BLaER1 (cell line): ENCODE measurements at regions not wholly inside any gene's neighbourhood (a gene's known extent, or its start where the extent isn't known, plus 50 kb on each side); places are given as distances from the start of the nearest gene placed in this dataset.
A peak's percentile ranks its signal among the peaks of the same experiment; 100 is the strongest.
"Not testable (repeated sequence)": the region's sequence is repeated elsewhere in the genome, so short reads cannot be mapped to it uniquely, and the experiment has no call there.

Source experiments
- H3K27ac ChIP-seq: shearing (Covaris generic); formaldehyde crosslinking; 2 replicates; pipeline ENCODE4 v1.8.1; 2022
- H3K27me3 ChIP-seq: shearing (Covaris generic); formaldehyde crosslinking; 2 replicates; pipeline ENCODE4 v1.8.1; 2022
- H3K36me3 ChIP-seq: shearing (Covaris generic); formaldehyde crosslinking; 2 replicates; pipeline ENCODE4 v1.8.1; 2022
- H3K4me1 ChIP-seq: shearing (Covaris generic); formaldehyde crosslinking; 2 replicates; pipeline ENCODE4 v1.8.1; 2022
- H3K4me2 ChIP-seq: shearing (Covaris generic); formaldehyde crosslinking; 2 replicates; pipeline ENCODE4 v1.8.1; 2022
- H3K4me3 ChIP-seq: shearing (Covaris generic); formaldehyde crosslinking; 2 replicates; pipeline ENCODE4 v1.8.1; 2022
- H3K9ac ChIP-seq: shearing (Covaris generic); formaldehyde crosslinking; 2 replicates; pipeline ENCODE4 v1.8.1; 2022
- H3K9me3 ChIP-seq: shearing (Covaris generic); formaldehyde crosslinking; 2 replicates; pipeline ENCODE4 v1.8.1; 2022
- H4K20me1 ChIP-seq: shearing (Covaris generic); formaldehyde crosslinking; 2 replicates; pipeline ENCODE4 v1.8.1; 2022
- Cebpa-rat ChIP-seq: shearing (Covaris generic); IDR thresholded peaks from 2 replicates; pipeline ENCODE4 v1.8.1; 2022

- no peak for TF ChIP-seq Cebpa-rat
- H3K27me3 ChIP-seq, result no peaks in the 10 kb centered on the region
- no peak overlapping the region for H3K9ac ChIP-seq
- H3K9me3 ChIP-seq, result no peaks in the 10 kb centered on the region
- no peak overlapping the region for H3K4me3 ChIP-seq
- no peaks in the 10 kb centered on the region for H3K36me3 ChIP-seq
- H3K4me1 ChIP-seq, result peaks cover 5% of the 10 kb centered on the region; the same call in 1 of the 2 replicates
- no peak overlapping the region for H3K27ac ChIP-seq
- H3K4me2 ChIP-seq, result peak overlapping the region; percentile 70
- H4K20me1 ChIP-seq, result no peaks in the 10 kb centered on the region
These were observed 222.0 kb upstream of the SYNCRIP start for GRCh38 chr6:85864453-85865401.

GRCh38 chr6:85856235-85856634, 213.5 kb upstream of the SYNCRIP start:
- Histone ChIP-seq H3K27me3 (no peaks in the 10 kb centered on the region), H3K9ac (no peak overlapping the region), H3K27ac (no peak overlapping the region), H3K4me2 (no peak overlapping the region), H4K20me1 (no peaks in the 10 kb centered on the region), H3K4me1 (no peaks in the 10 kb centered on the region), H3K36me3 (no peaks in the 10 kb centered on the region), H3K9me3 (no peaks in the 10 kb centered on the region), H3K4me3 (no peak overlapping the region)
- TF ChIP-seq Cebpa-rat, result no peak

GRCh38 chr6:85838351-85839119, 195.8 kb upstream of the SYNCRIP start:
- H3K4me1 ChIP-seq, H4K20me1 ChIP-seq, H3K9ac ChIP-seq, H3K36me3 ChIP-seq, H3K9me3 ChIP-seq, H3K4me2 ChIP-seq, H3K27me3 ChIP-seq, H3K4me3 ChIP-seq, H3K27ac ChIP-seq: not testable (repeated sequence)

- Histone ChIP-seq H3K36me3 (no peaks in the 10 kb centered on the region), H3K4me3 (no peak overlapping the region), H4K20me1 (no peaks in the 10 kb centered on the region), H3K27me3 (no peaks in the 10 kb centered on the region), H3K4me2 (no peak overlapping the region), H3K4me1 (no peaks in the 10 kb centered on the region), H3K9me3 (no peaks in the 10 kb centered on the region), H3K27ac (no peak overlapping the region), H3K9ac (no peak overlapping the region)
- no peak for TF ChIP-seq Cebpa-rat
These were observed 186.3 kb upstream of the SYNCRIP start for GRCh38 chr6:85828973-85829372.

- TF ChIP-seq Cebpa-rat, result no peak
- H3K9me3 ChIP-seq, result no peaks in the 10 kb centered on the region
- no peak overlapping the region for H3K4me3 ChIP-seq
- H4K20me1 ChIP-seq, result no peaks in the 10 kb centered on the region
- no peak overlapping the region for H3K9ac ChIP-seq
- no peaks in the 10 kb centered on the region for H3K4me1 ChIP-seq
- H3K27me3 ChIP-seq, result no peaks in the 10 kb centered on the region
- H3K4me2 ChIP-seq, result no peak overlapping the region
- no peak overlapping the region for H3K27ac ChIP-seq
- H3K36me3 ChIP-seq, result no peaks in the 10 kb centered on the region
These were observed 184.3 kb upstream of the SYNCRIP start for GRCh38 chr6:85826997-85827396.

- no peaks in the 10 kb centered on the region for H3K9me3 ChIP-seq
- H3K27ac ChIP-seq, result no peak overlapping the region
- H3K4me1 ChIP-seq, result no peaks in the 10 kb centered on the region
- no peak overlapping the region for H3K4me2 ChIP-seq
- no peaks in the 10 kb centered on the region for H3K36me3 ChIP-seq
- no peak overlapping the region for H3K4me3 ChIP-seq
- no peak overlapping the region for H3K9ac ChIP-seq
- H4K20me1 ChIP-seq, result no peaks in the 10 kb centered on the region
- no peak for TF ChIP-seq Cebpa-rat
- no peaks in the 10 kb centered on the region for H3K27me3 ChIP-seq
These were observed 181.6 kb upstream of the SYNCRIP start for GRCh38 chr6:85824329-85824728.

- H3K36me3 ChIP-seq, result no peaks in the 10 kb centered on the region
- no peak overlapping the region for H3K4me3 ChIP-seq
- no peak for TF ChIP-seq Cebpa-rat
- no peak overlapping the region for H3K27ac ChIP-seq
- peaks cover 11% of the 10 kb centered on the region for H3K4me1 ChIP-seq
- H3K4me2 ChIP-seq, result peak overlapping the region; percentile 43
- no peaks in the 10 kb centered on the region for H3K27me3 ChIP-seq
- H3K9me3 ChIP-seq, result peaks cover 50% of the 10 kb centered on the region
- no peaks in the 10 kb centered on the region for H4K20me1 ChIP-seq
- H3K9ac ChIP-seq, result no peak overlapping the region
These were observed 167.9 kb upstream of the SYNCRIP start for GRCh38 chr6:85810558-85810957.

GRCh38 chr6:85803721-85804120, 161.0 kb upstream of the SYNCRIP start:
- Histone ChIP-seq H3K9ac (no peak overlapping the region), H3K27me3 (no peaks in the 10 kb centered on the region), H3K36me3 (no peaks in the 10 kb centered on the region), H3K9me3 (peaks cover 21% of the 10 kb centered on the region), H3K4me3 (no peak overlapping the region), H3K4me2 (no peak overlapping the region), H4K20me1 (no peaks in the 10 kb centered on the region), H3K27ac (no peak overlapping the region), H3K4me1 (no peaks in the 10 kb centered on the region)
- no peak for TF ChIP-seq Cebpa-rat

GRCh38 chr6:85802162-85802561, 159.5 kb upstream of the SYNCRIP start:
- Histone ChIP-seq H4K20me1 (no peaks in the 10 kb centered on the region), H3K9ac (no peak overlapping the region)

GRCh38 chr6:85798931-85799652, 156.4 kb upstream of the SYNCRIP start:
- Histone ChIP-seq H3K4me2 (no peak overlapping the region), H4K20me1 (no peaks in the 10 kb centered on the region), H3K4me1 (no peaks in the 10 kb centered on the region), H3K9ac (no peak overlapping the region), H3K9me3 (no peaks in the 10 kb centered on the region), H3K36me3 (no peaks in the 10 kb centered on the region), H3K27ac (no peak overlapping the region), H3K4me3 (no peak overlapping the region), H3K27me3 (no peaks in the 10 kb centered on the region)
- no peak for TF ChIP-seq Cebpa-rat

More at GRCh38 chr6:85802162-85802561, 159.5 kb upstream of the SYNCRIP start:
- Histone ChIP-seq H3K36me3 (no peaks in the 10 kb centered on the region), H3K27ac (no peak overlapping the region), H3K27me3 (no peaks in the 10 kb centered on the region), H3K4me2 (no peak overlapping the region), H3K4me1 (no peaks in the 10 kb centered on the region), H3K9me3 (peaks cover 6% of the 10 kb centered on the region), H3K4me3 (no peak overlapping the region)
- TF ChIP-seq Cebpa-rat, result no peak
